Suprapubic skin (tissue), 4 donors: ENCODE measurements at regions not wholly inside any gene's neighbourhood (a gene's known extent, or its start where the extent isn't known, plus 50 kb on each side); places are given as distances from the start of the nearest gene placed in this dataset.
"Not testable (repeated sequence)": the region's sequence is repeated elsewhere in the genome, so short reads cannot be mapped to it uniquely, and the experiment has no call there.

ENCODE experiments used
- DNase-seq, 2 donors: peaks; one replicate each; pipeline ENCODE4 v3.0.0-alpha.2; 2019; ENCODE audit warnings: low spot score in 2 of 2
- H3K27ac ChIP-seq: fragments of 200-600 bp; sonication (generic); one replicate; pipeline ENCODE4 v1.5.1; 2019
- H3K27me3 ChIP-seq: fragments of 200-600 bp; sonication (generic); one replicate; pipeline ENCODE4 v1.5.1; 2019
- H3K36me3 ChIP-seq: fragments of 200-600 bp; sonication (generic); one replicate; pipeline ENCODE4 v1.5.1; 2019
- H3K4me1 ChIP-seq: fragments of 200-600 bp; sonication (generic); one replicate; pipeline ENCODE4 v1.5.1; 2019
- H3K4me3 ChIP-seq: fragments of 200-600 bp; sonication (generic); one replicate; pipeline ENCODE4 v1.5.1; 2019; ENCODE audit warnings: mild to moderate bottlenecking
- H3K9me3 ChIP-seq: fragments of 200-600 bp; sonication (generic); one replicate; pipeline ENCODE4 v1.5.1; 2019
- EP300 ChIP-seq: sonication (generic); formaldehyde crosslinking; IDR thresholded peaks from one replicate; pipeline ENCODE4 v1.6.1; 2017; ENCODE audit warnings: antibody characterized with exemption
- POLR2A ChIP-seq, 2 donors: fragments of 450-650 bp; IDR thresholded peaks; one replicate each; pipeline ENCODE4 v1.6.1; 2017; ENCODE audit warnings: antibody characterized with exemption in 2 of 2, mild to moderate bottlenecking in 2 of 2, moderate library complexity in 2 of 2
- POLR2AphosphoS5 ChIP-seq, 3 donors: sonication (generic); formaldehyde crosslinking; IDR thresholded peaks; one replicate each; pipeline ENCODE4 v1.6.1; 2017; ENCODE audit warnings: antibody characterized with exemption in 3 of 3
- WGBS: methylation state at CpG from one replicate; pipeline ENCODE4 v1.1.5; 2018; 5-methylcytosine and 5-hydroxymethylcytosine counted together
- TF ChIP-seq, protein P1 (sequence below), 2 donors: fragments of 200-600 bp in 1 of 2; fragments of 450-650 bp in 1 of 2; sonication (generic) in 1 of 2; IDR thresholded peaks; one replicate each; pipeline ENCODE4 v1.5.1; 2016 to 2019; ENCODE audit warnings: antibody characterized with exemption in 2 of 2, mild to moderate bottlenecking in 1 of 2, moderate library complexity in 1 of 2

DNA sequence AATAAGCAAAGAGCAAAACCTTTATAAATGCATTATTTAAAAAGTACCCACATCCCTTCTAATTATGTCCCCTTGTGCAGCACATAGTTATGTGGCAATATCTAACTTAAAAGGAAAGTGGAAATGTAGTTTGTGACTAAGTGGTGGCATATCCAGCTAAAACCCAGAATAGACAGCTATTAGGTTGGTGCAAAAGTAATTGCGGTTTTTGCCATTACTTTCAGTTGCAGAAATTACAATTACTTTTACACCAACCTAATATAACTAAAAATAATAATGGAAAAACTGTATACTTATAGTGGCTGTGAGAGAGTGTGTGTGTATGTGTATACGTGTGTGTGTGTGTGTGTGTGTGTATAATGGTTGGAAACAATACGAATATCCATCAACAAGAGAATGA is 1108.1 kb upstream of the CNTN5 start:
- no peak for TF ChIP-seq POLR2A (IDR thresholded peaks at IDR 0.05)
- TF ChIP-seq EP300 = no peak
- no peak for TF ChIP-seq POLR2AphosphoS5 (IDR thresholded peaks at IDR 0.05)
- TF ChIP-seq, protein P1, sequence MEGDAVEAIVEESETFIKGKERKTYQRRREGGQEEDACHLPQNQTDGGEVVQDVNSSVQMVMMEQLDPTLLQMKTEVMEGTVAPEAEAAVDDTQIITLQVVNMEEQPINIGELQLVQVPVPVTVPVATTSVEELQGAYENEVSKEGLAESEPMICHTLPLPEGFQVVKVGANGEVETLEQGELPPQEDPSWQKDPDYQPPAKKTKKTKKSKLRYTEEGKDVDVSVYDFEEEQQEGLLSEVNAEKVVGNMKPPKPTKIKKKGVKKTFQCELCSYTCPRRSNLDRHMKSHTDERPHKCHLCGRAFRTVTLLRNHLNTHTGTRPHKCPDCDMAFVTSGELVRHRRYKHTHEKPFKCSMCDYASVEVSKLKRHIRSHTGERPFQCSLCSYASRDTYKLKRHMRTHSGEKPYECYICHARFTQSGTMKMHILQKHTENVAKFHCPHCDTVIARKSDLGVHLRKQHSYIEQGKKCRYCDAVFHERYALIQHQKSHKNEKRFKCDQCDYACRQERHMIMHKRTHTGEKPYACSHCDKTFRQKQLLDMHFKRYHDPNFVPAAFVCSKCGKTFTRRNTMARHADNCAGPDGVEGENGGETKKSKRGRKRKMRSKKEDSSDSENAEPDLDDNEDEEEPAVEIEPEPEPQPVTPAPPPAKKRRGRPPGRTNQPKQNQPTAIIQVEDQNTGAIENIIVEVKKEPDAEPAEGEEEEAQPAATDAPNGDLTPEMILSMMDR (IDR thresholded peaks at IDR 0.05) = no peak
- H3K4me3 ChIP-seq = no peak overlapping the region
- no peaks in the 10 kb centered on the region for H3K4me1 ChIP-seq
- WGBS = 71% methylated on average over 3 of the region's 3 CpGs
- H3K36me3 ChIP-seq = no peaks in the 10 kb centered on the region
- no peaks in the 10 kb centered on the region for H3K9me3 ChIP-seq
- DNase-seq = no peak
- no peaks in the 10 kb centered on the region for H3K27me3 ChIP-seq
- no peak overlapping the region for H3K27ac ChIP-seq

DNA sequence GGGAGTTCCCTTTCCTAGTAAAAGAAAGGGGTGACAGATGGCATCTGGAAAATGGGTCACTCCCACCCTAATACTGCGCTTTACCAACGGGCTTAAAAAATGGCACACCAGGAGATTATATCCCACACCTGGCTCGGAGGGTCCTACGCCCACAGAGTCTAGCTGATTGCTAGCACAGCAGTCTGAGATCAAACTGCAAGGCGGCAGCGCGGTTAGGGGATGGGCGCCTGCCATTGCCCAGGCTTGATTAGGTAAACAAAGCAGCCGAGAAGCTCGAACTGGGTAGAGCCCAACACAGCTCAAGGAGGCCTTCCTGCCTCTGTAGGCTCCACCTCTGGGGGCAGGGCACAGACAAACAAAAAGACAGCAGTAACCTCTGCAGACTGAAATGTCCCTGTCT is 1097.8 kb upstream of the CNTN5 start:
- H3K4me3 ChIP-seq, H3K9me3 ChIP-seq, H3K27ac ChIP-seq, H3K4me1 ChIP-seq, H3K36me3 ChIP-seq, DNase-seq, H3K27me3 ChIP-seq: not testable (repeated sequence)
- 95% methylated on average over 10 of the region's 10 CpGs for WGBS

DNA sequence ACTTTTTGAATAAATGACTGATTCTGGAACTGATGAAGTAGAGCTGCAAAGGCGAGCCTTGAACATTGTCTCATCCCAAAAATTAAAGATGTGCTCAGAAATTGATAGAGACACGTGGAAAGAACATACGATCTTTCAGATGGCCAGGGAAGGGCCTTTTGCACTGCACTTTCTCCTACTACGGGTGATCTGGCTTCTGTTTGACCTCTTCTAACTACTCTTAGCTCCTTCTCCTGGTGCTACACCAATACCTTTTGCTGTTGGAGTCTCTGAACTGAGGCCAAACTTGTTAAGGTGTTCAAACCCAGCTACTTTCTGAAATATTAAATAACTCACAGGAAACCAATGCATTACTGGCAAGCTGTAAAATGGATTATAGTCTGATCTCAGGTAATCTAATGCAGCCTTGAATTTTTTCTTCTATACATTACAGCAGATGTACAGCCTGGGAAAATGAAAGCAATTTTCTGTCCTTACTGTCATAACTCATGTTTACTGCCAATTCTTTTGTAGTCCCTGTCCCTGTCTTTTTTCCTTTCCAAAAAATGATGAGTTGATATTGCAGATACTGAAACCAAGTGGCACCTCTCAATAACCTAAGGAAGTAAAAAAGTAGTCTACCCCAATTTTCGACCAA is 1086.1 kb upstream of the CNTN5 start:
- H3K4me1 ChIP-seq = no peaks in the 10 kb centered on the region
- DNase-seq = no peak
- 85% methylated on average over 5 of the region's 5 CpGs for WGBS
- TF ChIP-seq, protein P1 (IDR thresholded peaks at IDR 0.05) = no peak
- TF ChIP-seq POLR2A (IDR thresholded peaks at IDR 0.05) (no peak), EP300 (no peak), POLR2AphosphoS5 (IDR thresholded peaks at IDR 0.05) (no peak)
- H3K27ac ChIP-seq = no peak overlapping the region
- no peaks in the 10 kb centered on the region for H3K27me3 ChIP-seq
- H3K4me3 ChIP-seq = no peak overlapping the region
- H3K36me3 ChIP-seq = no peaks in the 10 kb centered on the region
- no peaks in the 10 kb centered on the region for H3K9me3 ChIP-seq

DNA sequence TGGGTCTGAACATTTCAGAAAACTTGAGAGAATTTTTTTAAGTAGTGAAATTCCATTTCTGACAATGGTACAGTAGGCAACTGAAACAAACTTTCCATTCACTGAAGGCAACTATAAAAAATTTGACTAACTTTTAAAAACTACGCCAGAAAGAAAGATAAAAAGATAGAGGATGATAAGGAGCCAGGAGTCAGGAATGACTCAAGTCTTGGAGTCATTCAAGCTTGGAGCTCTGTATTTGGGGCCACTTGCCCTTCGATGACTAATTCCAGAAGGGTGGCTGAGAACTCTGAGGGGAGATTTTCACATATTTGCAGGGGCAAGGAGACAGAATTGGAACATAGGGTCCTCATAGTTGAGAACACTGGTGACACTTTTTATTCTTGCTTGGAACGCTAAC is 1083.2 kb upstream of the CNTN5 start:
- Histone ChIP-seq H3K4me1 (no peaks in the 10 kb centered on the region), H3K27ac (no peak overlapping the region), H3K4me3 (no peak overlapping the region), H3K27me3 (no peaks in the 10 kb centered on the region), H3K36me3 (no peaks in the 10 kb centered on the region), H3K9me3 (no peaks in the 10 kb centered on the region)
- no peak for DNase-seq
- 75% methylated on average over 3 of the region's 3 CpGs for WGBS
- TF ChIP-seq EP300 (no peak), POLR2A (IDR thresholded peaks at IDR 0.05) (no peak), POLR2AphosphoS5 (IDR thresholded peaks at IDR 0.05) (no peak)
- TF ChIP-seq, protein P1 (IDR thresholded peaks at IDR 0.05) = no peak

DNA sequence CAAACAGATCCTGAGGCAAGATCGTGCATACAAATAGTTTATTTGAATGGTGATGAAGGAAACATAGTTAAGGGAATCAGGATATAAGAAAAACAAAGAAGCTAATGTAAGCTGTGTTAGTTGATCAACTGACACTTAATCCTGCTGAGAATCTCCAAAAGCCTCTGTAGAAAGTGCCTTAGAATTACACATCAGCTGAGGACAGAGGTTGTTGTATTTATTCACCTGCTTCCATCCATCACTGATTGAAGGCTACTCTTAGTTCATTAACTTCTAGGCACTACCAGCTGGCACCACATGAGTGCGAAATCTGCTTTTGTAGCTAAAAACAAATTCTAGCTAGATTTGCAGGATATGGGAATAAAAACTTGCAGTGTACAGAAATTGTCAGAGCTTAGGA is 1082.0 kb upstream of the CNTN5 start:
- H3K4me3 ChIP-seq = no peak overlapping the region
- H3K4me1 ChIP-seq = no peaks in the 10 kb centered on the region
- WGBS = 74% methylated on average over 2 of the region's 2 CpGs
- H3K9me3 ChIP-seq = no peaks in the 10 kb centered on the region
- H3K36me3 ChIP-seq = no peaks in the 10 kb centered on the region
- H3K27me3 ChIP-seq = no peaks in the 10 kb centered on the region
- DNase-seq = no peak
- no peak overlapping the region for H3K27ac ChIP-seq
- TF ChIP-seq POLR2A (IDR thresholded peaks at IDR 0.05) (no peak), EP300 (no peak), POLR2AphosphoS5 (IDR thresholded peaks at IDR 0.05) (no peak)
- TF ChIP-seq, protein P1 (IDR thresholded peaks at IDR 0.05) = no peak

DNA sequence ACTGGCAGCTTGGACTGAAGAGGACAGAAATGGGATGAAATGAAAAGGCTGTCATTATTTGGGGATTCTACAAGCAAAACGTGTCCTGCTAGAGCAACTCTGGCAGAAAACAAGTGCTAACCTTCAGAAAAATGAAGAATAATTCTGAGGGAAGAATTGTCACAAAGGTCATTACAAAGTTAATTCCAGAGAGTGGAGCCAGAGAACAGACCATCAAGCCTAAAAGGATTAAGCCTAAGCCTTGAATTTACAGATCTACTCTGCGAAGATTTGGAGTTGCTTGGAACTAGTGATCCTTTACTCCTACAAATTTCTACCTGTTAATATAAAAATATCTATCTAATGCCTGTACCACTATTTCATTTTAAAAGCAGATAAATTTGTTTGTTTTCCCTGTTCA is 1077.3 kb upstream of the CNTN5 start:
- H3K4me1 ChIP-seq = no peaks in the 10 kb centered on the region
- H3K4me3 ChIP-seq = no peak overlapping the region
- H3K36me3 ChIP-seq = no peaks in the 10 kb centered on the region
- no peak for TF ChIP-seq EP300
- WGBS = 60% methylated on average over 2 of the region's 2 CpGs
- no peaks in the 10 kb centered on the region for H3K9me3 ChIP-seq
- no peaks in the 10 kb centered on the region for H3K27me3 ChIP-seq
- DNase-seq = no peak
- H3K27ac ChIP-seq = no peak overlapping the region
